Activated naive CD8-positive, alpha-beta T cell (primary cell): ENCODE measurements at regions not wholly inside any gene's neighbourhood (a gene's known extent, or its start where the extent isn't known, plus 50 kb on each side); places are given as distances from the start of the nearest gene placed in this dataset.

Experiments
- H3K27ac Mint-ChIP-seq: one replicate; pipeline ENCODE4 v1.8.0; 2021; ENCODE audit warnings: mixed read lengths
- H3K27me3 Mint-ChIP-seq: one replicate; pipeline ENCODE4 v1.8.0; 2021; ENCODE audit warnings: mixed read lengths
- H3K36me3 Mint-ChIP-seq: one replicate; pipeline ENCODE4 v1.8.0; 2021; ENCODE audit warnings: mixed read lengths
- H3K4me1 Mint-ChIP-seq: one replicate; pipeline ENCODE4 v1.8.0; 2021; ENCODE audit warnings: low read depth, mixed read lengths
- H3K4me3 Mint-ChIP-seq: one replicate; pipeline ENCODE4 v1.8.0; 2021; ENCODE audit warnings: mild to moderate bottlenecking, mixed read lengths
- H3K9me3 Mint-ChIP-seq: one replicate; pipeline ENCODE4 v1.8.0; 2021; ENCODE audit warnings: low read depth, mixed read lengths

GRCh38 chr2:11060376-11061169 is 94.7 kb upstream of the SLC66A3 start:
- Mint-ChIP-seq H3K36me3 (peaks cover 2% of the 10 kb centered on the region), H3K27ac (no peak overlapping the region), H3K9me3 (peaks cover 16% of the 10 kb centered on the region), H3K4me3 (no peak overlapping the region), H3K27me3 (peaks cover 10% of the 10 kb centered on the region), H3K4me1 (no peaks in the 10 kb centered on the region)

- no peaks in the 10 kb centered on the region for H3K4me1 Mint-ChIP-seq
- H3K27ac Mint-ChIP-seq, result no peak overlapping the region
- H3K4me3 Mint-ChIP-seq, result no peak overlapping the region
- H3K36me3 Mint-ChIP-seq, result peaks cover 2% of the 10 kb centered on the region
- H3K9me3 Mint-ChIP-seq, result peaks cover 2% of the 10 kb centered on the region
- peaks cover 10% of the 10 kb centered on the region for H3K27me3 Mint-ChIP-seq
These were observed 89.3 kb upstream of the SLC66A3 start for GRCh38 chr2:11065833-11066485.

DNA sequence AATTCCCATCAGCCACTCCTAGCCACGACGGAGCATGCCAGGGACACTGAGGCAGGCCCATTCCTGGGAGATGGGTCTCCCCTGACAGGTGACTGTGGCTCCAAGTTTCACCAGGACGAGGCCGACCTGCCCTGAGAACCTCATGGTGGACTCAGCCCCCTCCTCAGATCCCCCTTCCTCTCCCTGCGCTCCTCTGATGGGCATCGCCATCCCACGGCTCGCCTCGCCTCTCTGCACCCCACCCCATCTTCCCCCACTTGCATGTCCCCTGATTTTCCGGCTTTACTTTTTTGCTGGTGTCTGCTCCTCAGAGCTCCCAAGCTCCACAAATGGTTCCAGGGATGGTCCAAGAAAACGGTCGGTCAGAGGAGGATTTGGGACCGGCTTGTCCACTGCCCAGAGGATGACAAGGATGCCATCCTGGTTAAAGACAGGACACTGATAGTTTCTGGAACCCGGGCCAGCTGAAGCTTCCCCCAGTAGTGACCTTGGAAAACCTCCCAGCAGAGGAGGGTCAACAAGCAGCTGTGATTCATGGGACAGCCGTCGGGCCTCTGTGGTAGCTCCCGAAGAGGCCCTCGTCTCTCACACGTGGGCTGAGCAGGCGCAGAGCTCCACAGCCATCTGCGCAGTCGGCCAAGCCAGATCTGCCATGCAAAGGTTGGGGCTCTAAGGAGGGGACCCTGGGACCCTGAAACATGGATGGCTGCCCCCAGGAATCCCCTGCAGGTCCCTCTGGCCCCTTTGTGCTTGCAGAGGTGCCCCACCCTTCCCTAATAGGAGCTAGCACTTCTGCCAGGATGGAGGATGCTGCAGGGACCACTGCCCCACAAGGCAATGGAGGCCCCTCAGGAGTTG is 87.8 kb upstream of the SLC66A3 start:
- peaks cover 13% of the 10 kb centered on the region for H3K27me3 Mint-ChIP-seq

GRCh38 chr2:11068079-11068741 is 87.1 kb upstream of the SLC66A3 start:
- peaks cover 1% of the 10 kb centered on the region for H3K36me3 Mint-ChIP-seq
- H3K4me3 Mint-ChIP-seq, result no peak overlapping the region
- H3K4me1 Mint-ChIP-seq, result peaks cover 2% of the 10 kb centered on the region
- peaks cover 17% of the 10 kb centered on the region for H3K27me3 Mint-ChIP-seq
- no peak overlapping the region for H3K27ac Mint-ChIP-seq
- no peaks in the 10 kb centered on the region for H3K9me3 Mint-ChIP-seq

More for the DNA sequence above, 87.8 kb upstream of the SLC66A3 start:
- Mint-ChIP-seq H3K9me3 (no peaks in the 10 kb centered on the region), H3K27ac (no peak overlapping the region), H3K4me3 (no peak overlapping the region), H3K36me3 (peaks cover 2% of the 10 kb centered on the region), H3K4me1 (peaks cover 2% of the 10 kb centered on the region)

DNA sequence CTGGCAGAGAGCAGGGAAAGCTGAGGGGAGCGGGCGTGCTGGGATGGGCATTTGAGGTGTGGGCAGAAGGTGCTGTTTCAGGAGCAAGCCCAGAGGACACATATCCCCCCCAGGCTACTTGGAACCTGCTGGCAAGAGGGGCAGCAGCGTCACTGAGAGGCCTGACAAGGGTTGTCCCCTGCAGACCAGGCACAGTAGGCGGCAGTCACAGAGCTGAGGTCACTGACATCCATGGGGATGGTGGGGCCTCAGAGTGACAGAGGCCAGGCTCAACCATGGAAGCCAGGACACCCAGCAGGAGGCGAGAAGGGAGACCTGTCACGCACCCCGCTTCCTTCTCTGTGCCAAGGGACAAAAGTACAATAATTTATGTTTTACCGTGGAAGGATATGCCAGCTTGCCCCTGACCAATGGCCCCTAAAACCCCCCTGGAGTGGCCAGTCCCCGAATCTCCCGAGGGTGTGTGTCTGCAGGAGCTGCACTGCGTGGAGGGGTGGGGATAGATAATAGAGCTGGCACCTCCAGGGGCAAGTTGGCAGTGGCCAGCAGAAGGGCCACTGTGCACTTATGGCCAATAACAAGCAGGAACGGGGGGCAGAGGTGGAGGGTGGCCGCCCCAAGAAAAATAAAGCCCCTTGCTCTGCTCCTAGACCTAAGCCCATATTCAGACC is 86.3 kb upstream of the SLC66A3 start:
- Mint-ChIP-seq H3K27ac (no peak overlapping the region), H3K9me3 (no peaks in the 10 kb centered on the region), H3K4me3 (no peak overlapping the region), H3K27me3 (peaks cover 20% of the 10 kb centered on the region), H3K4me1 (peaks cover 2% of the 10 kb centered on the region), H3K36me3 (no peaks in the 10 kb centered on the region)

DNA sequence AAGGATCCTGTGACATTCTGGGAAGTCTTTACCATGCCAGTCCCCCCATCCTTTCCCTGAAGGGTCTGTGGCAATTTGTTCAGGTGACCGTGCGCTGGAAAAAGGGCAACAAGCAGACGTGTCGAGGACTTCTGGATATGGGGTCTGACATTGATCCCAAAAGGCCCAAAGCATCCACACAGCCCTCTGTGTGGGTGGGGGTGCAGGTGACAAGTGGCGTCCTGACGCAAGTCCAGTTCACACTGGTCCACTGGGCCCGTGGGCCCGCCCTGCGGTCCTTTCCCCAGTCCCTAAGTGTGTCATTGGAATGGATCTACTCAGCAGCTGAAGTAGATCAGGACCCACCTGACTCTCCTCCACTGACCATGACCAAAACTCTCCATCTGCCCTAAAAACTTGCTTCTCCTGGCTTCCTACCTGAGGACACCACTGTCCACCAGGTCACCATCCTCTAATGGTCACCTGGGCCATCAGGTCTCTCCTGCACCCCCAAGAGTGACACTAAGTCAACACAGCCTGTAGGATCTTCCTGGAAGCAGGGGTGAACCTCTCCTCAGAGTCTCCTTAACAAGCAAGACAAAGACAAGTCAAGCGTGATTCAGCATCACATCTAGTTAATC is 85.6 kb upstream of the SLC66A3 start:
- Mint-ChIP-seq H3K4me1 (peaks cover 2% of the 10 kb centered on the region), H3K27ac (no peak overlapping the region), H3K36me3 (no peaks in the 10 kb centered on the region), H3K27me3 (peaks cover 19% of the 10 kb centered on the region), H3K9me3 (no peaks in the 10 kb centered on the region), H3K4me3 (no peak overlapping the region)

DNA sequence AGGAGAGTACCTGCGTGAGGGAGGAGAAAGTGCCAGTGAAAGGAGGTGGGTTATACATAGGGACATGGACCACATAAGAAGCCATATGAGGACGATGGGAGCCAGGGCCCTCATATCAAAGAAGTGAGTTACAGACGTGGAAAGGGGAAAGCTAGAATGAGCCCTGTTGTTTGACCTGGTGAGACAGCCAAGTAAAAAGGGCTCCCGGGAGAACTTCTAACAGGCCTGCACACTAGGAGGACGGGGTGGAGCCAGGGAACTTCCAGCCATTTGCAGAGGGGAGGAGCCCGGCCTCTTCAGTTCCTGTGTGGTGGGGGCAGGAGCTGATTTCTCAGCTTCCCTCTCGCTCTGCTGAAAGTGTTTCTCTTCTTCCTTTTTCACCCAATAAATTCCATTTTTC is 84.1 kb upstream of the SLC66A3 start:
- no peak overlapping the region for H3K27ac Mint-ChIP-seq
- H3K4me1 Mint-ChIP-seq, result peaks cover 2% of the 10 kb centered on the region
- peaks cover 15% of the 10 kb centered on the region for H3K27me3 Mint-ChIP-seq
- H3K9me3 Mint-ChIP-seq, result no peaks in the 10 kb centered on the region
- H3K36me3 Mint-ChIP-seq, result no peaks in the 10 kb centered on the region
- no peak overlapping the region for H3K4me3 Mint-ChIP-seq

DNA sequence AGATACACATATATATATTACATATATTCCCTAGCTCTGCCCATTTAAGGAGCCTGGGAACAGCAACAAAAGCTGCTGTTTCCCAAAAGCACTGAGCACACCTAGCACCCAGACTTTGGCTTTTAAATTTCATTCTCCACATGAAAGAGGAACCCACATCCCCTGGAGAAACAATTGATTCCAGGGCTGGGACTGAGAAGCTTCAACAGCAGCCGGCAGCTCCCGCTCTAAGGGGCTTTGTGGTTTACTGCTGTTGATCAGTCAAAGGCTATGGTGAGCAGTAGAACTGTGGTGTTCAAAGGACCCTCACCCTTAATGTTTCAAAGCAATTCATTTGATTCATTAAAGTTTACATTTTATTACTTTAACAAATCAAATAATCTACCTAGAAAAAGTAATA is 83.3 kb upstream of the SLC66A3 start:
- Mint-ChIP-seq H3K36me3 (no peaks in the 10 kb centered on the region), H3K4me3 (no peak overlapping the region), H3K27me3 (peaks cover 18% of the 10 kb centered on the region), H3K4me1 (peaks cover 2% of the 10 kb centered on the region), H3K27ac (no peak overlapping the region), H3K9me3 (no peaks in the 10 kb centered on the region)

DNA sequence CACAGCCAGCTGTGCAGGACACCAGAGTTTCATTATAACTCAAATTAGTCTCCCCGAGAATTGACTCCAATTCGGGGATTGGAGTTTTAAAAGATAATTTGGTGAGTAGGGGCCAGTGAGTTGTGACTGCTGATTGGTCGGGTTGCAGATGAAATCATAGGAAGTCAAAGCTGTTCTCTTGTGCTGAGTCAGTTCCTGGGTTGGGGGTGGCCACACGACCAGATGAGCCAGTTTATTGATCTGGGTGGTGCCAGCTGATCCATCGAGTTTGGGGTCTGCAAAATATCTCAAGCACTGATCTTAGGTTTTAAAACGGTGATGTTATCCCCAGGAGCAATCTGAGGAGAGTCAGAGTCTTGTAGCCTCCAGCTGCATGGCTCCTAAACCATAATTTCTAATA is 82.7 kb upstream of the SLC66A3 start:
- H3K4me1 Mint-ChIP-seq, result peaks cover 2% of the 10 kb centered on the region
- H3K27ac Mint-ChIP-seq, result no peak overlapping the region
- H3K9me3 Mint-ChIP-seq, result no peaks in the 10 kb centered on the region
- peaks cover 18% of the 10 kb centered on the region for H3K27me3 Mint-ChIP-seq
- no peak overlapping the region for H3K4me3 Mint-ChIP-seq
- no peaks in the 10 kb centered on the region for H3K36me3 Mint-ChIP-seq

- no peak overlapping the region for H3K27ac Mint-ChIP-seq
- H3K27me3 Mint-ChIP-seq, result peaks cover 16% of the 10 kb centered on the region
- no peaks in the 10 kb centered on the region for H3K36me3 Mint-ChIP-seq
- H3K4me3 Mint-ChIP-seq, result no peak overlapping the region
- H3K4me1 Mint-ChIP-seq, result peaks cover 2% of the 10 kb centered on the region
- no peaks in the 10 kb centered on the region for H3K9me3 Mint-ChIP-seq
These were observed 82.0 kb upstream of the SLC66A3 start for GRCh38 chr2:11073251-11073650.

DNA sequence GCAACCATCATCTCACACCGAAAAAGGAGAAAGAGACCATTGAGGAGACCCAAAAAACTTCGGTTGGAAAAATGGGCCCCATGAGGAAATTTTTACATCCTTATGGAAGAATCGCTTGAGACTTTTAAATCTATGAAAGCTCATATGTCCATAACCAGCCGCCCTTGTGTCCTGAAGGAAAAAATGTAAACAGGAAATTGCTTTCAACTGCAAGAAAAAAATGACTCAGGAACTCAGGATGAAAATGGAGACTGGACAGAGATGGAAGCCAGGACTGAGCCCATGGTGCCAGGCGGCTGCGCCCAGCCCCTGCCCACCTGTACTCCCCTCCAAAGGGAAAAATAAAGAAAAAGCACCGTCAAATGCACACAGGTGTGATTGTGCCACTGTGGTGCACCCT is 81.5 kb upstream of the SLC66A3 start:
- Mint-ChIP-seq H3K9me3 (no peaks in the 10 kb centered on the region), H3K27ac (no peak overlapping the region), H3K36me3 (no peaks in the 10 kb centered on the region)

GRCh38 chr2:11074246-11074820 is 80.9 kb upstream of the SLC66A3 start:
- Mint-ChIP-seq H3K4me1 (peaks cover 2% of the 10 kb centered on the region), H3K9me3 (no peaks in the 10 kb centered on the region), H3K4me3 (no peak overlapping the region), H3K27me3 (peaks cover 14% of the 10 kb centered on the region), H3K36me3 (no peaks in the 10 kb centered on the region), H3K27ac (no peak overlapping the region)

More for the DNA sequence above, 81.5 kb upstream of the SLC66A3 start:
- Mint-ChIP-seq H3K4me1 (peaks cover 2% of the 10 kb centered on the region), H3K27me3 (peaks cover 14% of the 10 kb centered on the region), H3K4me3 (no peak overlapping the region)

GRCh38 chr2:11075221-11075620 is 80.0 kb upstream of the SLC66A3 start:
- Mint-ChIP-seq H3K9me3 (no peaks in the 10 kb centered on the region), H3K4me3 (no peak overlapping the region), H3K27ac (no peak overlapping the region), H3K36me3 (no peaks in the 10 kb centered on the region), H3K4me1 (peaks cover 2% of the 10 kb centered on the region), H3K27me3 (peaks cover 14% of the 10 kb centered on the region)
